Stimulated activated CD4-positive, alpha-beta T cell treated with anti-CD3 and anti-CD28 coated beads, TNF-alpha, amount 100 ng/mL, for 24 hours (primary cell): ENCODE measurements at regions not wholly inside any gene's neighbourhood (a gene's known extent, or its start where the extent isn't known, plus 50 kb on each side); places are given as distances from the start of the nearest gene placed in this dataset.

ENCODE experiments used
- DNase-seq, 3 experiments: peaks; one replicate each; pipeline ENCODE4 v3.0.0-alpha.2; 2020; ENCODE audit warnings: low read depth in 3 of 3

GRCh38 chr2:136373841-136374240, 255.9 kb upstream of the CXCR4 start:
- DNase-seq: no peak

DNA sequence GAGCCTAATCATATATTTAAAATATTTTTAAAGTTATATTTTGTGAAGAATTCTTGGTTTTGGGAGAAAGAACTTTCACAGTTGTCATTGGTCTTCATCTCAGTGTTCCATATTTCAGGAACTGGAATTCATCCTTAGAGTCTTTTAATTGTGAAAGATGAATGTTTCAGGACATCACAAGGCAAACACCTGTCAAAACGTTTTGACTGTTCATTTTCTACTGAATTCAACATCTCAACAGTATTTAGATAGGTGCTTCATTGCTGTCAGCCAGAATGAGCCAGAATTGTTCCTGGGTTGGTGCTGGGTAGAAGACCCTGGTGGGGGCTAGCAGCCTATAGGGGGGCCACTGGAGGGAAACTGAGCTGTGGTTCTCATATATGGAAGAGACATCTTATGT, 255.1 kb upstream of the CXCR4 start:
- DNase-seq: no peak

DNA sequence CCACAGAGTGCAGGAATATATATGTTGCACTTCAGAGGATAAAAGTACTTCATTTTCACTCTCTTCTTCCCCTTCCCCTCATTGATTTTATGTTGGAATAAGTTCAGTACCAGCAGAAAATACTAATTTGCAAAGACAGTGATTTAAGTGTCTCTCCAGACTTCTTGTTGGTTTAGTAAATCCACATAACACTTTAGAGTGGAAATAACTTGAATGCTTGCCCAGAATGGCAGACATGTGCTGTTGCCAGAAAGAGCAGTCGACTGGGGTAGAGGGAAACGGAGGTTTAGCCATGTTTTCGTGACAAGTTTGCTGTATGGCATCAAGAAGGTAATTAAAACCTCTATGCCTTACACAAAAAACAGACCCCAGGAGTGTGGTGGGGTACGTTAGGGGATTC, 246.0 kb upstream of the CXCR4 start:
- no peak for DNase-seq

DNA sequence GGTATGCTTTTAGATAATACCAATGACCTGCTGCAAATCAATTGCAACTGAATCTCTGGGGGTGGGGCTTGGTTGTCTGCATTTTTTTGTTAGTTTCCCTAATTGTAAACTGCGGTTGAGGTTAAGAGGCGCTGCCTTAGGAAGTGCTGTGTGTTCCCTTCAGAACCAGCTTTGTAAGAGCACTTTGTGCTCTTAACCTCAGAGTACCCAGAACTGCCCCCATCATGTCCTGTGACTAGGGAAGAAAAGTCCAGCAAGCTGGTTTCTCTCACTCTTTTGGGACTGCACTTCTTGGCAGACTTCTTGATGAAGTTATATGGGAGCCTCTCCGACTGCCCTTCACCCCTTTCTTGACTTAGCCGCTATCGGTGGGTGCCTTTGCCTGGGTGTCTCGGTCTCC, 245.5 kb upstream of the CXCR4 start:
- DNase-seq: no peak

GRCh38 chr2:136362676-136363390, 244.9 kb upstream of the CXCR4 start:
- DNase-seq: no peak

DNA sequence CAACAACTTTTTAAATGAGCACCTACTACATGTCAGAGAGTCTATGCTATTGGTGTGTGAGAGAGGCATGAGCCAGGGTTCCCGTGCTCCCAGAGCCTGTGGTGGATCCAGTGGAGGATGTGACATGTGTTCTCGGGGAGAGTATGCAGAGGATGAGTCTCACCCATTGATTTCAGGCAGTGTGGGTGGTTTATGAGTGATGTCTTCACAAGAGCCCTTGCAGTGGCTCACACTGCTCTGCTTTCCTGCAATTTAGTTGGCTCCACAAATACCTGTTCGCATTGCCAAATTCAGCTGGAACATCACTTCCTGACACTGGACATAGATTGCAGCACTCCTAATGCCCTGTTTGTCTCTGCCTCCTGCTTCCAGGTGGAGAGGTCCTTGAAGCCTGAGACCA, 243.6 kb upstream of the CXCR4 start:
- DNase-seq: no peak

DNA sequence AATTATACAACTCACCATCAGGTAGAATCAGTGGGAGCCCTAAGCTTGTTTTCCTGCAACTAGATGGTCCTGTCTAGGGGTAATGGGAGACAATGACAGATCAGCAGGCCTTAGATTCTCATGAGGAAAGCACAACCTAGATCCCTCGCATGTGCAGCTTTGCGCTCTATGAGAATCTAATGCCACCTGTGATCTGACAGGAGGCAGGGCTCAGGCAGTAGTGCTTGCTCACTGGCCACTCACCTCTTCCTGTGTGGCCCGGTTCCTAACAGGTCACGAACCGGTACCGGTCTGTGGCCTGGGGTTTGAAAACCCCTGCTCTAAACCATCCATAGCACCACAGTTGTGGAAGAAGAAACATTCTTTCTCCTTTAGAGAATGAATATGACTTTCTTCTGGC, 242.8 kb upstream of the CXCR4 start:
- no peak for DNase-seq

DNA sequence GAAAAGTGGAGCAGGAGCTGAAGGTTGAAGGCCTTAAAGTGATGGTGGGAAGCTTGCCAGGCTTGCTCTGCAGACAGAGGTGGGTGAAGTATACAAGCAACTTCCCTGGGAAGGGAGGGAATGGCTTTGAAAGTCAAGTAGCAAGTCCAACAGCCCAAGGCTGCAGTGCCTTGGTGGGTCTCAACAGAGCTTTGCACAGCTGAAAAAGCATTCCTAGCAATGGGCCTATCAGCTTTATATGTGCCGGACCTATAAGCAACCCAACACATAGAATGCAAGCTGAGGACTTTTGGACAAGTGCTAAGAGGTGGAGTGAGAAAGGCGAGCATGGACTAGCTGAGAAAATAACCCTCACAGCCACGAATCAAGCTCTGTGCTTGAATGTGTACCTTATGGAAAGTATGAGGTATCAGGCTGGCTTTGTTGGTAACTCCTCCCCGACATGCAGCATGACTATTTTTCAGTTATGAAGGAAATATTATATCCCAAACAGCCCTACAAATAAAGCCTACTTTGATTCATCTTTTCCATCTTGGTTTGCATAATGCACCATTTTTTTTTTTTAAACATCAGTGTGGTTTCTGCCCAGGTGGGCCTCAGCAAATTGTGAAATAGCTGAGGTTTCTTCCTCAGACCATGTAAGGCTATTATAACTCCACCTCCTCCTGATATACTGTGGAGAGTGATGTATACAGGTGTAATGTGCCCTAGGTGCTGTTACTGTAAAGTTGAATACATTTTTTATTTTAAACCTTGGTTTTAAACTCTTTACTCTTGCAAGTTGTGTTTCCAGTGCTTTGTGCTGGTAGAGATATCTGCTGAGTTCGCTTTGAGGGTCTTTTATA, 241.4 kb upstream of the CXCR4 start:
- DNase-seq: no peak

GRCh38 chr2:136358576-136358975, 240.6 kb upstream of the CXCR4 start:
- DNase-seq: no peak

- no peak for DNase-seq
Observed at GRCh38 chr2:136357007-136357380, 239.0 kb upstream of the CXCR4 start.

- DNase-seq: no peak
Observed at GRCh38 chr2:136356125-136357006, 238.4 kb upstream of the CXCR4 start.

GRCh38 chr2:136351684-136352083, 233.7 kb upstream of the CXCR4 start:
- no peak for DNase-seq

DNA sequence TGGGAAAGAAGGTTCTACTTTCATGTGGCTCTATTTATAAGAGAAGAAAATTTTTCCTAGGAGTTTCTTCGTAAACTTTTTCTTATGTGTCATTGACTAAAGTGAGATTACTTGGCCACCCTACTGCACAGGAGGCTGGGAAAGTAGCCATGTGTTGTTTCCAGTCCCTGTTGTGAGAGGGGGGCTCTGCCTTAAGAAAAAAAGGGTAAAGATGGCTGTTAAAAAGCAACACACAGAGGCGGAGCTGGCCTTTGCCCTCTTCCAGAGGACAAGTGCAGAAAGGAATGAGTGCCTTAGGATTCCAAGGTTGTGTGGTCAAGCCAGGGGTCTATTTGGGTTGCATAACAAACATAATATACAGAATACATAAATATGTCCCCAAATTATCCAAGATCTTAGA, 230.0 kb upstream of the CXCR4 start:
- no peak for DNase-seq

GRCh38 chr2:136344339-136344738, 226.4 kb upstream of the CXCR4 start:
- no peak for DNase-seq

- no peak for DNase-seq
Observed at GRCh38 chr2:136342138-136342537, 224.2 kb upstream of the CXCR4 start.

DNA sequence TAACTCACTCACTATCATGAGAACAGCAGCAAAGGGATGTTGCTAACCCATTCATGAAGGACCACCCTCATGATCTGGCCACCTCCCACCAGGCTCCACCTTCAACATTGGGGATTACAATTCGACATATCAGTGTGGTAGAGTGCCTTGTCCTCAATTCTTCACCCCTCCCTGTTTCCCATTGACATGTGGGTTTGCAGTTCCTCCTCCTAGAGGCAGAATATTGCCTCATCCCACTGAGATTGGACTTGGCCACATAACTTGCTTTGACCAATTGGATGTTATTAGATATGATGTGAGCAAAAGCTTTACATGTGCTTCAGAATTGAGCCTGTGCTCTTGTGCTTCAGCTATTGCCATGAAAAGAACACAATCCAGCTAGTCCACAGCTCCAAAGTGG, 217.0 kb upstream of the CXCR4 start:
- no peak for DNase-seq

- DNase-seq: no peak
Observed at GRCh38 chr2:136332436-136333095, 214.6 kb upstream of the CXCR4 start.

- no peak for DNase-seq
Observed at GRCh38 chr2:136331226-136331625, 213.3 kb upstream of the CXCR4 start.

DNA sequence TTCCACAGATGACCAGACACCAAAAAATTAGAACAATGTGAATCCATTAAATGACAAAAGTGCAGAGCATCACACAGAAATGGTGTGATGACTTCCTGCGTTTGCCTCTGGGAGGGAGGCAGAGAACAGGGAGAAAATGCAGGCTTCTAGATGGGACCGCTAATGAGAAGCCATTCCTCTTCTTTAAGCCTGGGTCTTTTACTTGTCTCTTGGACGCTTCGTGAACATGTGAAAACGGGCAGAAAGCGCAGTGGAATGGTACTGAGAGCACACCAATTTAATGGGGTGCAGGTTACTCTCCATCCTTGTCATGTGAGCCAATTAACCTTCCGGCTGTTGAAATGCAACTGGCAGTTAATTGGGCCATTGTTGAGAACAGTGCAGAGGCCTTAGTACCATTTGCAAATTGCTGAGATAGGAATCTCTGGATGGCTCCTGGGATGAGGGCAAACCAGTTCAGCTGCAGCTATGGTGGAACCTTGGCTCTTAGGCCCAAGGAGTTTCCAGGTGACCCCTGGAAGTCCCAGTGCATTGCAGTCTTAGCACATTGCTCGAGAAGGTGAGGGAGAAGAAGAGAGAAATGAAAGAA, 210.4 kb upstream of the CXCR4 start:
- no peak for DNase-seq

GRCh38 chr2:136327162-136327852, 209.4 kb upstream of the CXCR4 start:
- peak; percentile 35 to 78 (median 57) for DNase-seq

DNA sequence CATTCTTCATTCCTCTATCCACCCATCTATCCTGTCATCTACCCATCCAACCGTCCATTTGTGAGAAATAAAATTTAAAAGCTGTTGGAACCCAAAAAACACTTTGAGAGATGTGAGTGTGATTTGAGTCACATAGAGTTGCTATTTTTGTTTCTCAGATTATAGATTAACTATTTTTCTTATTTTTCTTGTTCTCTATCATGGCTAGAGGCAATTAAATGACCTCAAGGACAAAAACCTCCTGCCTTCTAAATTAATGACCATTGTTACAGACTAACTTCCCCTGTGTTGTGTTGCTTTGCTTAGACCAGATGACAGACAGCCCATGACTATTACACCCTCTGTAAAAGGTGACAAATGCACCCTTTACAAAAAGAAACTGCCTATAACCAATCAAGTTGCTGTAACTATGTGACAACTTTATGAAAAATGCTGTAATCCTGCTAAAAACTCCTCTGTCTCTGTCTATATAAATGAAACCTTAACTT, 207.9 kb upstream of the CXCR4 start:
- no peak for DNase-seq
